SK-N-SH (cell line): ENCODE measurements at regions not wholly inside any gene's neighbourhood (a gene's known extent, or its start where the extent isn't known, plus 50 kb on each side); places are given as distances from the start of the nearest gene placed in this dataset.

Source experiments
- CHD2 ChIP-seq: fragments of 150-350 bp; IDR thresholded peaks from 2 replicates; pipeline ENCODE4 v1.6.1; 2018; ENCODE audit warnings: low read length; ENCODE audit not compliant: partially characterized antibody
- EP300 ChIP-seq, 2 experiments: IDR thresholded peaks; 2 replicates each; pipeline versions ENCODE4 v1.4.0 to v1.6.1; 2012; ENCODE audit warnings: borderline replicate concordance in 1 of 2, low read depth in 1 of 2, low read length in 1 of 2
- FOXM1 ChIP-seq: IDR thresholded peaks from 2 replicates; pipeline ENCODE4 v1.4.0; 2012; ENCODE audit warnings: low read depth, mild to moderate bottlenecking
- GABPA ChIP-seq: IDR thresholded peaks from 2 replicates; pipeline ENCODE4 v1.4.0; 2012; ENCODE audit warnings: low read depth, mild to moderate bottlenecking
- MAX ChIP-seq: IDR thresholded peaks from 2 replicates; pipeline ENCODE4 v1.4.0; 2012; ENCODE audit warnings: low read depth
- NFIC ChIP-seq: IDR thresholded peaks from 2 replicates; pipeline ENCODE4 v1.4.0; 2012; ENCODE audit warnings: borderline replicate concordance
- NRF1 ChIP-seq: IDR thresholded peaks from 2 replicates; pipeline ENCODE4 v1.6.1; 2012; ENCODE audit warnings: low read depth, mild to moderate bottlenecking, low read length
- POLR2AphosphoS5 ChIP-seq: IDR thresholded peaks from 2 replicates; pipeline ENCODE4 v1.6.1; 2012; ENCODE audit warnings: low read depth, low read length
- RCOR1 ChIP-seq: fragments of 150-350 bp; IDR thresholded peaks from 2 replicates; pipeline ENCODE4 v1.6.1; 2017; ENCODE audit warnings: antibody characterized with exemption, low read length
- RXRA ChIP-seq: IDR thresholded peaks from 2 replicates; pipeline ENCODE4 v1.4.0; 2012; ENCODE audit warnings: low read depth, mild to moderate bottlenecking, borderline replicate concordance
- SIN3A ChIP-seq: IDR thresholded peaks from 2 replicates; pipeline ENCODE4 v1.6.1; 2012; ENCODE audit warnings: low read depth, mild to moderate bottlenecking, low read length, moderate library complexity, borderline replicate concordance
- TF ChIP-seq, protein P1 (sequence below): fragments of 200-600 bp; sonication (generic); IDR thresholded peaks from 2 replicates; pipeline ENCODE4 v1.6.1; 2017; ENCODE audit warnings: antibody characterized with exemption, mild to moderate bottlenecking, moderate library complexity

DNA sequence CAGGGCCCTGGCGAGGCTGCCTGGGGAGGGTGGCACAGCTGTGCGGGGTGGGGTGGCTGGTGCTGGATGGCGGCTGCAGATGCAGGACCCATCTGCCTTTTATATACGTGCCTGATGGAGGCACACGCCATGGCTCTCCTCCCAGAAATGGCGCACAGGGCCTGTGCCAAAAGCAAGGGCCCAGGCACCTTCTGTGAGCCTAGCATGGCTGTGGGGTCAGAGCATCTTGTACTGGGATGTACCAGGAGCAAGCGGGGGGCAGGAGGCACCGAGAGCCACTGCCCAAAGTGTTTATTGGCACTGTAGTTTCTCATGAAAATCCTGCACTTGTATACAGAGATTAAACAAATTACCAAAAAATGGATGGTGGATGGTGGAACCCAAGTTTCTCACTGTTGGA, 724.1 kb downstream of the GALR1 start:
- no peak for TF ChIP-seq RXRA
- TF ChIP-seq POLR2AphosphoS5: no peak
- TF ChIP-seq, protein P1, sequence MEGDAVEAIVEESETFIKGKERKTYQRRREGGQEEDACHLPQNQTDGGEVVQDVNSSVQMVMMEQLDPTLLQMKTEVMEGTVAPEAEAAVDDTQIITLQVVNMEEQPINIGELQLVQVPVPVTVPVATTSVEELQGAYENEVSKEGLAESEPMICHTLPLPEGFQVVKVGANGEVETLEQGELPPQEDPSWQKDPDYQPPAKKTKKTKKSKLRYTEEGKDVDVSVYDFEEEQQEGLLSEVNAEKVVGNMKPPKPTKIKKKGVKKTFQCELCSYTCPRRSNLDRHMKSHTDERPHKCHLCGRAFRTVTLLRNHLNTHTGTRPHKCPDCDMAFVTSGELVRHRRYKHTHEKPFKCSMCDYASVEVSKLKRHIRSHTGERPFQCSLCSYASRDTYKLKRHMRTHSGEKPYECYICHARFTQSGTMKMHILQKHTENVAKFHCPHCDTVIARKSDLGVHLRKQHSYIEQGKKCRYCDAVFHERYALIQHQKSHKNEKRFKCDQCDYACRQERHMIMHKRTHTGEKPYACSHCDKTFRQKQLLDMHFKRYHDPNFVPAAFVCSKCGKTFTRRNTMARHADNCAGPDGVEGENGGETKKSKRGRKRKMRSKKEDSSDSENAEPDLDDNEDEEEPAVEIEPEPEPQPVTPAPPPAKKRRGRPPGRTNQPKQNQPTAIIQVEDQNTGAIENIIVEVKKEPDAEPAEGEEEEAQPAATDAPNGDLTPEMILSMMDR: no peak
- TF ChIP-seq GABPA: no peak
- TF ChIP-seq SIN3A: no peak
- no peak for TF ChIP-seq NRF1
- no peak for TF ChIP-seq NFIC
- TF ChIP-seq CHD2: no peak
- TF ChIP-seq EP300 (IDR thresholded peaks at IDR 0.05; ENCODE audit: borderline replicate concordance in 1 of 2, low read depth in 1 of 2, low read length in 1 of 2): no peak
- no peak for TF ChIP-seq FOXM1
- no peak for TF ChIP-seq RCOR1
- TF ChIP-seq MAX: no peak
